H9 (cell line): ENCODE measurements at regions not wholly inside any gene's neighbourhood (a gene's known extent, or its start where the extent isn't known, plus 50 kb on each side); places are given as distances from the start of the nearest gene placed in this dataset.

Source experiments
- DNase-seq: peaks from one replicate; pipeline ENCODE4 v3.0.0-alpha.2; 2017
- H2AFZ ChIP-seq: one replicate; pipeline ENCODE4 v1.6.1; 2013; ENCODE audit warnings: mild to moderate bottlenecking, low read length, control low read depth, moderate library complexity
- H2AK5ac ChIP-seq: 2 replicates; pipeline ENCODE4 v1.6.1; 2013; ENCODE audit warnings: low read length, control low read depth, mixed read lengths; ENCODE audit not compliant: insufficient read length
- H2BK120ac ChIP-seq: one replicate; pipeline ENCODE4 v1.6.1; 2013; ENCODE audit warnings: low read depth, mild to moderate bottlenecking, low read length, control low read depth, inconsistent platforms; ENCODE audit not compliant: poor library complexity, severe bottlenecking
- H2BK12ac ChIP-seq: 2 replicates; pipeline ENCODE4 v1.6.1; 2013; ENCODE audit warnings: low read length, control low read depth, mixed read lengths, low read depth; ENCODE audit not compliant: insufficient read length
- H2BK15ac ChIP-seq: 2 replicates; pipeline ENCODE4 v1.6.1; 2013; ENCODE audit warnings: low read depth, low read length, control low read depth
- H2BK20ac ChIP-seq: one replicate; pipeline ENCODE4 v1.6.1; 2013; ENCODE audit warnings: low read depth, mild to moderate bottlenecking, low read length, control low read depth, inconsistent platforms; ENCODE audit not compliant: poor library complexity, severe bottlenecking
- H2BK5ac ChIP-seq: 2 replicates; pipeline ENCODE4 v1.6.1; 2013; ENCODE audit warnings: low read length, control low read depth, mixed read lengths; ENCODE audit not compliant: insufficient read length
- H3K14ac ChIP-seq: 2 replicates; pipeline ENCODE4 v1.6.1; 2013; ENCODE audit warnings: low read length, control low read depth; ENCODE audit not compliant: insufficient read depth
- H3K18ac ChIP-seq: 2 replicates; pipeline ENCODE4 v1.6.1; 2013; ENCODE audit warnings: low read depth, mild to moderate bottlenecking, mixed read lengths, low read length, control low read depth; ENCODE audit not compliant: insufficient read length
- H3K23ac ChIP-seq: 2 replicates; pipeline ENCODE4 v1.6.1; 2013; ENCODE audit warnings: low read length, control low read depth, mixed read lengths, low read depth; ENCODE audit not compliant: insufficient read length
- H3K23me2 ChIP-seq: 2 replicates; pipeline ENCODE4 v1.6.1; 2013; ENCODE audit warnings: low read depth, mild to moderate bottlenecking, mixed read lengths, low read length, control low read depth; ENCODE audit not compliant: insufficient read length, poor library complexity, severe bottlenecking
- H3K27ac ChIP-seq: 2 replicates; pipeline ENCODE4 v1.5.1; 2013; ENCODE audit warnings: low read length, control low read depth, mixed read lengths, low read depth; ENCODE audit not compliant: insufficient read length
- H3K27me3 ChIP-seq: 2 replicates; pipeline ENCODE4 v1.6.1; 2013; ENCODE audit warnings: low read length, control low read depth, inconsistent platforms; ENCODE audit not compliant: insufficient read depth
- H3K4ac ChIP-seq: 2 replicates; pipeline ENCODE4 v1.6.1; 2013; ENCODE audit warnings: low read depth, mild to moderate bottlenecking, control low read depth, inconsistent platforms, low read length, moderate library complexity
- H3K4me1 ChIP-seq: 2 replicates; pipeline ENCODE4 v1.6.1; 2013; ENCODE audit warnings: low read length, control low read depth, inconsistent platforms; ENCODE audit not compliant: insufficient read depth
- H3K4me2 ChIP-seq: 2 replicates; pipeline ENCODE4 v1.6.1; 2013; ENCODE audit warnings: low read length, control low read depth, mixed read lengths; ENCODE audit not compliant: insufficient read length, insufficient read depth
- H3K56ac ChIP-seq: 2 replicates; pipeline ENCODE4 v1.6.1; 2013; ENCODE audit warnings: low read depth, mild to moderate bottlenecking, mixed read lengths, low read length, control low read depth; ENCODE audit not compliant: insufficient read length
- H3K79me1 ChIP-seq: 2 replicates; pipeline ENCODE4 v1.6.1; 2013; ENCODE audit warnings: low read depth, mild to moderate bottlenecking, moderate library complexity, low read length, control low read depth, inconsistent platforms; ENCODE audit not compliant: insufficient read depth, poor library complexity, severe bottlenecking
- H3K79me2 ChIP-seq: 2 replicates; pipeline ENCODE4 v1.6.1; 2013; ENCODE audit warnings: low read length, control low read depth, inconsistent platforms; ENCODE audit not compliant: insufficient read depth
- H3K9ac ChIP-seq: 2 replicates; pipeline ENCODE4 v1.6.1; 2013; ENCODE audit warnings: low read length, control low read depth, mixed read lengths; ENCODE audit not compliant: insufficient read length; ENCODE audit errors: extremely low read depth
- H3K9me3 ChIP-seq: one replicate; pipeline ENCODE4 v1.6.1; 2013; ENCODE audit warnings: low read depth, low read length, inconsistent platforms; ENCODE audit not compliant: control insufficient read depth
- H3T11ph ChIP-seq: one replicate; pipeline ENCODE4 v1.6.1; 2013; ENCODE audit warnings: mild to moderate bottlenecking, low read length, control low read depth, inconsistent platforms
- H4K20me1 ChIP-seq: one replicate; pipeline ENCODE4 v1.6.1; 2013; ENCODE audit not compliant: control insufficient read depth, insufficient read length, insufficient read depth
- H4K5ac ChIP-seq: 2 replicates; pipeline ENCODE4 v1.6.1; 2013; ENCODE audit warnings: low read depth, mild to moderate bottlenecking, mixed read lengths, low read length, control low read depth; ENCODE audit not compliant: insufficient read length
- H4K8ac ChIP-seq: replicated peaks from 2 replicates; pipeline ENCODE4 v1.6.1; 2013; ENCODE audit warnings: low read length, control low read depth, mixed read lengths, low read depth; ENCODE audit not compliant: insufficient read length
- H4K91ac ChIP-seq: 2 replicates; pipeline ENCODE4 v1.6.1; 2013; ENCODE audit warnings: low read depth, mild to moderate bottlenecking, moderate library complexity, mixed read lengths, low read length, control low read depth; ENCODE audit not compliant: insufficient read length
- H3K27ac Mint-ChIP-seq, 3 experiments: 2 replicates in 2 of 3; 3 replicates in 1 of 3; pipeline ENCODE4 v1.8.0; 2020 to 2021; ENCODE audit warnings: mixed read lengths in 3 of 3, mild to moderate bottlenecking in 1 of 3, moderate library complexity in 1 of 3
- H3K27me3 Mint-ChIP-seq: 2 replicates; pipeline ENCODE4 v1.8.0; 2021; ENCODE audit warnings: low read depth, mild to moderate bottlenecking, moderate library complexity, mixed read lengths
- H3K36me3 Mint-ChIP-seq, 3 experiments: 2 replicates in 2 of 3; 3 replicates in 1 of 3; pipeline ENCODE4 v1.8.0; 2020 to 2021; ENCODE audit warnings: low read depth in 3 of 3, mixed read lengths in 3 of 3; ENCODE audit not compliant: insufficient read depth in 1 of 3
- H3K4me1 Mint-ChIP-seq, 2 experiments: 2 replicates each; pipeline ENCODE4 v1.8.0; 2020; ENCODE audit warnings: mixed read lengths in 2 of 2
- H3K4me3 Mint-ChIP-seq, 2 experiments: 2 replicates in 1 of 2; 3 replicates in 1 of 2; pipeline ENCODE4 v1.8.0; 2020 to 2021; ENCODE audit warnings: mild to moderate bottlenecking in 2 of 2, mixed read lengths in 2 of 2, moderate library complexity in 1 of 2
- H3K9me3 Mint-ChIP-seq, 2 experiments: 2 replicates in 1 of 2; 3 replicates in 1 of 2; pipeline ENCODE4 v1.8.0; 2020; ENCODE audit warnings: mild to moderate bottlenecking in 2 of 2, mixed read lengths in 2 of 2, moderate library complexity in 1 of 2
- WGBS: extraction: QIAGEN DNeasy Blood & Tissue Kit; methylation state at CpG from one replicate; pipeline ENCODE4 v1.1.7; 2013; ENCODE audit warnings: missing lambda C conversion rate, low lambda C conversion rate, mixed read lengths; ENCODE audit not compliant: insufficient read length; ENCODE audit errors: extremely low coverage; 5-methylcytosine and 5-hydroxymethylcytosine counted together
- TF ChIP-seq, protein P1 (sequence below): fragments of 200-600 bp; sonication (generic); conservative IDR thresholded peaks from 3 replicates; pipeline ENCODE4 v1.8.0; 2021; ENCODE audit warnings: antibody characterized with exemption, mild to moderate bottlenecking

DNA sequence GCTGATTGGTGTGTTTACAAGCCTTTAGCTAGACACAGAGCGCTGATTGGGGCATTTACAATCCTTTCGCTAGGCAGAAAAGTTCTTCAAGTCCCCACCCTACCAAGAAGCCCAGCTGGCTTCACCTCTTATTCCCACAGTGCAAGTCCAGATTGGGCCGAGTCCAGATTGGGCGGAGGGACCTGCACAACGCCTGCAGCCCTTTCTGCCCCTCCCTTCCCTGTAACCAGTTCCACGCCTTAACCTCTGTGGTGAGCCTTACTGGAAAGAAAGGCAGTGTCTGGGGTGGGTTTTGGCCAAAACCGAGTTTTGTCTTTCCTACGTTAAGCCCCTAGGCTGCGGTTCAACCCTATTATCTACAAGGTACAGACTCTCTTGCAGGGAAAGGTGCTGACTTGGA, 268.7 kb downstream of the ZEB1 start:
- Histone ChIP-seq H3K27me3 (no peaks in the 10 kb centered on the region), H3K9me3 (no peaks in the 10 kb centered on the region), H3K23me2 (no peaks in the 10 kb centered on the region), H3K79me1 (no peaks in the 10 kb centered on the region), H2AFZ (no peak overlapping the region), H4K5ac (no peak overlapping the region), H4K8ac (no peak overlapping the region), H3K56ac (no peak overlapping the region), H3K9ac (no peak overlapping the region), H3K23ac (no peak overlapping the region), H4K91ac (no peak overlapping the region), H3K4me2 (no peak overlapping the region), H2BK120ac (no peak overlapping the region), H3K4ac (no peak overlapping the region), H3K14ac (no peak overlapping the region), H2BK20ac (no peak overlapping the region), H2BK15ac (no peak overlapping the region), H4K20me1 (no peaks in the 10 kb centered on the region), H3K18ac (no peak overlapping the region), H2AK5ac (no peak overlapping the region), H3K79me2 (no peaks in the 10 kb centered on the region), H2BK12ac (no peak overlapping the region), H2BK5ac (no peak overlapping the region), H3K27ac (no peak overlapping the region), H3K4me1 (peaks cover 4% of the 10 kb centered on the region; the same call in 1 of the 2 replicates), H3T11ph (no peak overlapping the region)
- H3K27me3 Mint-ChIP-seq, result no peaks in the 10 kb centered on the region; the same call in 1 of the 2 replicates
- H3K27ac Mint-ChIP-seq, result no peak overlapping the region
- H3K9me3 Mint-ChIP-seq, result peaks cover 10 to 24% of the 10 kb centered on the region in 2 experiments
- no CpG with 5 or more reads among the region's 9 CpGs for WGBS
- H3K4me1 Mint-ChIP-seq, result peaks cover 13 to 17% of the 10 kb centered on the region in 2 experiments
- H3K4me3 Mint-ChIP-seq, result no peak overlapping the region
- DNase-seq, result no peak
- TF ChIP-seq, protein P1, sequence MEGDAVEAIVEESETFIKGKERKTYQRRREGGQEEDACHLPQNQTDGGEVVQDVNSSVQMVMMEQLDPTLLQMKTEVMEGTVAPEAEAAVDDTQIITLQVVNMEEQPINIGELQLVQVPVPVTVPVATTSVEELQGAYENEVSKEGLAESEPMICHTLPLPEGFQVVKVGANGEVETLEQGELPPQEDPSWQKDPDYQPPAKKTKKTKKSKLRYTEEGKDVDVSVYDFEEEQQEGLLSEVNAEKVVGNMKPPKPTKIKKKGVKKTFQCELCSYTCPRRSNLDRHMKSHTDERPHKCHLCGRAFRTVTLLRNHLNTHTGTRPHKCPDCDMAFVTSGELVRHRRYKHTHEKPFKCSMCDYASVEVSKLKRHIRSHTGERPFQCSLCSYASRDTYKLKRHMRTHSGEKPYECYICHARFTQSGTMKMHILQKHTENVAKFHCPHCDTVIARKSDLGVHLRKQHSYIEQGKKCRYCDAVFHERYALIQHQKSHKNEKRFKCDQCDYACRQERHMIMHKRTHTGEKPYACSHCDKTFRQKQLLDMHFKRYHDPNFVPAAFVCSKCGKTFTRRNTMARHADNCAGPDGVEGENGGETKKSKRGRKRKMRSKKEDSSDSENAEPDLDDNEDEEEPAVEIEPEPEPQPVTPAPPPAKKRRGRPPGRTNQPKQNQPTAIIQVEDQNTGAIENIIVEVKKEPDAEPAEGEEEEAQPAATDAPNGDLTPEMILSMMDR, result no peak
- peaks cover 0 to 4% (median 0%) of the 10 kb centered on the region in 3 experiments; a peak in 3 of 7 replicates for H3K36me3 Mint-ChIP-seq
